Peyer's patch (tissue), 4 donors: ENCODE measurements at regions not wholly inside any gene's neighbourhood (a gene's known extent, or its start where the extent isn't known, plus 50 kb on each side); places are given as distances from the start of the nearest gene placed in this dataset.

Experiments
- CTCF ChIP-seq, 6 experiments: fragments of 450-650 bp in 4 of 6; fragments of 200-600 bp in 2 of 6; sonication (generic) in 1 of 6; IDR thresholded peaks; one replicate each; pipeline ENCODE4 v1.5.1; 2017 to 2019; ENCODE audit warnings: antibody characterized with exemption in 6 of 6, mild to moderate bottlenecking in 3 of 6, moderate library complexity in 1 of 6
- POLR2A ChIP-seq, 2 donors: fragments of 450-650 bp; IDR thresholded peaks; one replicate each; pipeline ENCODE4 v1.5.1; 2017; ENCODE audit warnings: antibody characterized with exemption in 2 of 2, mild to moderate bottlenecking in 2 of 2, moderate library complexity in 2 of 2

GRCh38 chr15:69780981-69781380, 316.7 kb downstream of the TLE3 start:
- TF ChIP-seq CTCF (IDR thresholded peaks at IDR 0.05) (no peak), POLR2A (IDR thresholded peaks at IDR 0.05) (no peak)
